DMS 273 (cell line): ENCODE measurements at regions not wholly inside any gene's neighbourhood (a gene's known extent, or its start where the extent isn't known, plus 50 kb on each side); places are given as distances from the start of the nearest gene placed in this dataset.

Source experiments
- DNase-seq: peaks from one replicate; lab custom pipeline; 2025; ENCODE audit not compliant: unreplicated experiment; lab: John Stamatoyannopoulos, UW

DNA sequence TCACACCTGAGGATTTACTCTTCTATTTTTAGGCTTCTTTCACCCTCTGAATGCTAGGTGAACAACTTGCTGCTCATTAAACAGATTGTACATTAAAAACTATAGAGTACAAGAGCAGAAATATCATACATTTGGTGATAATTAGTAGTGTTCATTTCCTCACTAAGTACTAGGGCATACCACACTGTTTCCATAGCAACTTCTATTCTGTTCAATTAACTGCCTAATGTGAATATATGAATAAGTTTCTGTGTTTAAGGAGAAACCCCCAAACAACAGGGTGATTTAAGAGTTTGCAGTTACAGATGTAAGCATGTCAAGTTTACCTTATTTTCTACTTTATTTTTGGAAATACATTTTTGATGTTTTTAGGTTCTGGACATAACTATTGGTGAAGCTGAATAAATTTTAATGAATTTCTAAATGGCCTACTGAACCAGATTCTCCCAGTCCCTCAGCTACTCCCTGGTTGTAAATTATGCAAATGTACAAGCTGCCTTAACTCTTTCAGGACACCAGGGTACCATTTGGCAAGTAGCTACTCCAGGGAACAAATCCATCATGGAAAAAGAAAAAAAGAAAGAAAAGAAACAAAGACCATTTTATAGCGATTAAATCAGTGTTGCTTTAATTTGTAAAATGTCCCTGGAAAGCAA, 199.8 kb upstream of the NAV3 start:
- no peak for DNase-seq

- no peak for DNase-seq
Observed at GRCh38 chr12:77630344-77630743, 200.3 kb upstream of the NAV3 start.

- no peak for DNase-seq
Observed at GRCh38 chr12:77629141-77629540, 201.6 kb upstream of the NAV3 start.

- no peak for DNase-seq
Observed at GRCh38 chr12:77625441-77625840, 205.3 kb upstream of the NAV3 start.

- no peak for DNase-seq
Observed at GRCh38 chr12:77619425-77619824, 211.3 kb upstream of the NAV3 start.

DNA sequence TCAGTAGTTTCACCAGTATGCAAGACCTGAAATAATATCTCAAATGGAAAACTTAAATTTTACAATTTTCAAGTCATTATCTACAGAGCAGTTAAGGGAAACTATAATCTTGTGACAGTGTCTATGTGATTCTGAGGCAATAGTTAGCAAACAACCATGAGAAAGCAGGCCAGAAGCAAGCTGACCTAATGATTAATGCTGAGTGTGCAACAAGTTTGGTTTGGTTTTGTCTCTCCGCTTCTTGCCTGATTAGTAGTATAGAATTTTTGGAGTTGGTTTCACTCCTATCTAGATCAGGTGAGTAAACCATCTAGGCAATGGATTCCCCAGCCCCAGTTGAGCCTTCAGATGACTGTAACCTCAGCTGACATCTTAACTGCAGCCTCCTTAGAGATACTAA, 212.9 kb upstream of the NAV3 start:
- no peak for DNase-seq

GRCh38 chr12:77615332-77615731, 215.4 kb upstream of the NAV3 start:
- peak; percentile 5 for DNase-seq

- DNase-seq: no peak
Observed at GRCh38 chr12:77613411-77613810, 217.3 kb upstream of the NAV3 start.

DNA sequence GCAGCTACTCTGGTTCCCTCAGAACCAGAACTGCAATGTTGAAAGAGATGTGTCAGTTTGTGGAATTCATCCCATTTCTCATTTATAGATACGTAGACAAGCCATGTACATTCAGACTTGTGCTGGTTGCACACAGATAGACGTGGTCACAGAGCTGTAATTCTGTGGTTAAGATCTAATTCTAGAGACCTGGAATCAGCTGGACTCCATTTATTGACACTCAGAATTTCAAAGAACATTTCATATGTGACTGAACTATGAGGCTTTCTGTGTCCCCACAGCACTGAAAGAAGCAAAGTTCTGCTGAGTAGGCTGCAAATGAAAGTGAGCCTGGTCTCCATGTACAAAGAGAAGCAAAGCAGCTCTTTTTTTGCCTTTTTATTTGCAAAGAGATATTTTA, 220.2 kb upstream of the NAV3 start:
- no peak for DNase-seq

GRCh38 chr12:77609016-77609415, 221.7 kb upstream of the NAV3 start:
- peak; percentile 7 for DNase-seq

GRCh38 chr12:77608271-77608824, 222.3 kb upstream of the NAV3 start:
- DNase-seq: no peak

- DNase-seq: no peak
Observed at GRCh38 chr12:77606348-77606747, 224.3 kb upstream of the NAV3 start.

- DNase-seq: no peak
Observed at GRCh38 chr12:77603946-77604345, 226.7 kb upstream of the NAV3 start.

DNA sequence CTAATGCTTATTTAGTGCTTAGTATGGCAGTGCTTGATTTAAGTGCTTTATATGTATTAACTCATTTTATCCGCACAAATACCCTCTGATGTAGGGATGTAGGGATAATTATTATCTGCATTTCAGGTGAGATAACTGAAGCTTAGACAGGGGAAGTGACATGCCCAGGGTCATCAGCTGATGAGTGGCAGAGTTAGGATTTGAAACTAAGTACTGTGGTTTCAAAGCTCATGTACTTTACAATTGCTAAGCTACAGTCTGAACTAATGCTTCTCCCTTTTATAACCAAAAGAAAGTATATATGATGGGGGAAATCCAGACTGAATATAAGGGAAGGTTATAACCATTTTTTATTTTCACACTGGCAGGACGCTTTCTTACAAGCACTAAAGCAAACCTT, 229.6 kb upstream of the NAV3 start:
- no peak for DNase-seq

GRCh38 chr12:77600468-77600843, 230.2 kb upstream of the NAV3 start:
- no peak for DNase-seq

GRCh38 chr12:77599782-77600467, 230.8 kb upstream of the NAV3 start:
- DNase-seq: no peak

GRCh38 chr12:77594366-77594765, 236.3 kb upstream of the NAV3 start:
- peak; percentile 19 for DNase-seq

DNA sequence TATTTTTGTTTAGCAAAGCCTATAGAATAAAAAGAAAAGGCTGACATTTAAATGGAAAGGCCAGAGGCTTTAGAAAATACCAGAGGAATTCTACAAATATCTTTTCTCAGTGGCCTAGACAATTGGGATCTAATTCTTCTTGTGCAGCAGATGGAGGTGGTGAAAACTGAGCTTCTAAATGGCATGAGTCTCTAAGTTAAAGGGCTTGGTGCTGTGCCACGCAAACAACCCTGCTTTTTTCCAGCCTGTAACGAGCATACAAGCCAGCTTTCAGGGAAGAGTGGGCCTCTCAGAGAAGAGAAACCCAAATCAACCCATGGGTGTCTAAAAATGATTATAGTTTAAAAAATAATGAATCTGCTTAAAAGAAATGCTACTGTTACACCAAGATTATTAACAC, 237.9 kb upstream of the NAV3 start:
- peak; percentile 71 for DNase-seq

DNA sequence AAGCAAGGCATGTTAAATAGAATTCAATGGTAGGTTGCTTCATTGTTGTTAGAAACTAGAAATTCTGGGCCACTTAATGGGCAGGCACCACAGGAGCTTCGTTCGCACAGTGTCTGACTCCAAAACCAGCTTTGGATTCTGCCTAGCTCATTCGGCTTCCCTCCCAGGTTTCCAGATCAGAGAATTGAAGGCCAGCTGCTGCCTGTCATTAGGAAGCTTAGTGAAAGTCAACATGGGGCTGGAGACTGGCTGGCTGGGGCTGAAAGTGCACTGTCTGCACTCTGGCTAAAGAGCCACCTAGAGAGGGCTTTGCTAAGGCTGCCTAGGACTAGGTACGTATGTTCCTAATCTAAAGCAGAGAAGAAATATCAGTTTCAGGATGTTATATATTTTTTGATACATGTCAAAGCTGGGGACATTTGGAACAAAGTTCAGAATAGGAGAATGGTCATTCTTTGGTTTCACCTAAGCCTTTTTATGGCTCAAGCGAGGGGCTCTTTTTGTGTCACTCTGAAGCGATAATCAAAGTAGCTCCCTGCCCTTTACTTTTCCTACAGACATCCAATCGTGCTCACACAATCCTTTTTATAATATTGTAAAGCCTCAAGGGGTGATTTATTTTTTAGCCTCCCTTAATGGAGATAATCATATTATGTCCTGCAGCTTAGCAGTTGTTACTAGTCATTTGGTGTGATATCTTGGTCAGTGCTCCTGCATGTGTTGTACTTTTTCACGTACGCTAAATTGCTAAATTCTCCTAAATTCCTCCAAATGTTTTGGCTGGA, 238.5 kb upstream of the NAV3 start:
- DNase-seq: peak; percentile 86

GRCh38 chr12:77590306-77590705, 240.4 kb upstream of the NAV3 start:
- no peak for DNase-seq

DNA sequence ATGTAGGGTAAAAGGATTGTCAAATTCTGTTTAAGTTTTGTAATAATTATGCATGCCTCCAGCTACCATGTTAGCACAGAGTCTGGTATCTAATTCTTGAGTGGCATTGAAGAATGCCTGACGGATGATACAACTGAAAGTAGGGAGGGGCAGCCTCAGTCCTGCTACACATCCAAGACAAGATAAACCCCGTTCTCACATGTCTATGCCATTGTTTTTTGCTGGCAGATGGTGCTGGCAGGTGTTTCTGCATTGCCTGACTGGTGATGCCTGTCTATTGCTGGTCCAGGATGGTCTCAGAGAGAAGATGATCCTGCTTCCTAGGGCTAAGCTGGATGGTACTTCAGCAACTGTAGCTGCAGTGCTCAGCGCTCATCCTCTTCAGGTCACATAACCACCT, 245.8 kb upstream of the NAV3 start:
- no peak for DNase-seq
